Type B pancreatic cell (in vitro differentiated cells): ENCODE measurements at regions not wholly inside any gene's neighbourhood (a gene's known extent, or its start where the extent isn't known, plus 50 kb on each side); places are given as distances from the start of the nearest gene placed in this dataset.

Source experiments
- DNase-seq: peaks from one replicate; pipeline ENCODE4 v3.0.0; 2021; ENCODE audit warnings: mixed read lengths; ENCODE audit not compliant: unreplicated experiment; ENCODE audit errors: extremely low spot score
- H3K27ac Mint-ChIP-seq: 2 replicates; pipeline ENCODE4 v1.8.0; 2021; ENCODE audit warnings: mild to moderate bottlenecking, mixed read lengths
- H3K27me3 Mint-ChIP-seq: 2 replicates; pipeline ENCODE4 v1.8.0; 2021; ENCODE audit warnings: mixed read lengths
- H3K36me3 Mint-ChIP-seq: 2 replicates; pipeline ENCODE4 v1.8.0; 2021; ENCODE audit warnings: mixed read lengths
- H3K4me1 Mint-ChIP-seq: one replicate; pipeline ENCODE4 v1.8.0; 2021; ENCODE audit warnings: mixed read lengths; ENCODE audit not compliant: unreplicated experiment
- H3K4me3 Mint-ChIP-seq: 2 replicates; pipeline ENCODE4 v1.8.0; 2021; ENCODE audit warnings: mild to moderate bottlenecking, mixed read lengths
- H3K9me3 Mint-ChIP-seq: 2 replicates; pipeline ENCODE4 v1.8.0; 2021; ENCODE audit warnings: mixed read lengths
- CTCF ChIP-seq: fragments of 200-600 bp; sonication (generic); conservative IDR thresholded peaks from 2 replicates; pipeline ENCODE4 v1.5.0; 2021; ENCODE audit warnings: antibody characterized with exemption, mild to moderate bottlenecking

DNA sequence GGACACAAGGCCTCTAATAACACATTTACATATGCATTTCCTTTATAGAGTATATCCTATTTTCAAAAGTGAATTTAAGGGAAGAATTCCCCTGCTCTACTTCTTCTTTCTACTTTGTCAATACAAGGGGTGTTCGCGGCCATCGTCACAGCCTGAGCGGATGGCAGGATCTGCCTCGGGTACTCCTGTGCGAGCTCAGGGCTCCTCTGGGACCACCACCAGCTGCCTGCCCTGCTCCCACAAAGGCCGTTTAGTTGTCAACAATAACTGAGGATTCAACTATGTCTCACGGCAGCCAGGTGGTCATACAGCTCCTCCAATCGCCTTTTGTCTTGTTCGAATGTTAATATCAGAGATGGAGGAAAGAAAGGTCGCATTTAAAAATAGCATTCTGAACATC lies 228.2 kb upstream of the TENM3 start:
- Mint-ChIP-seq H3K36me3 (no peaks in the 10 kb centered on the region), H3K27me3 (no peaks in the 10 kb centered on the region), H3K9me3 (no peaks in the 10 kb centered on the region), H3K4me1 (no peaks in the 10 kb centered on the region), H3K4me3 (no peak overlapping the region), H3K27ac (no peak overlapping the region)
- no peak for DNase-seq
- TF ChIP-seq CTCF = no peak

DNA sequence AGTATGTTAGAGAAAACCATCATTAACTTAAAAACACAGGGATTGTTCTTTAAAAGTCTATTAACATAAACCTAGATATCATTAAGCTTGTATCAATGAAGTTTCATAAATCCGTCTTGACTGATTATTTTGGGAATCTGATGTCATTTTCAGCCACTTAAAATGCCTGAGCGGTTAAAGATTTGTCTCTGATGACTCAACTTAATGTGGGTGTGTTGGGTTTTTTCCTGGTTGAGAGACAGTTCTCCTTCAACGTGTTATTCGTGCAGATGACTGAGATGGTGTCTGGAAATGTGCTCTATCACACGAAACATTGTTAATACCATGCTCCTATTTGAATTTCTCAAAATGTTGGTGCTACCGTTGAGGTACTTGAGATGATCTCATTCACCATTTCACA lies 227.3 kb upstream of the TENM3 start:
- DNase-seq = no peak
- Mint-ChIP-seq H3K4me1 (no peaks in the 10 kb centered on the region), H3K27me3 (no peaks in the 10 kb centered on the region), H3K9me3 (no peaks in the 10 kb centered on the region), H3K27ac (no peak overlapping the region), H3K4me3 (no peak overlapping the region), H3K36me3 (no peaks in the 10 kb centered on the region)
- no peak for TF ChIP-seq CTCF

- H3K9me3 Mint-ChIP-seq = no peaks in the 10 kb centered on the region
- DNase-seq = no peak
- no peaks in the 10 kb centered on the region for H3K27me3 Mint-ChIP-seq
- no peak overlapping the region for H3K27ac Mint-ChIP-seq
- H3K4me1 Mint-ChIP-seq = no peaks in the 10 kb centered on the region
- TF ChIP-seq CTCF = no peak
- H3K4me3 Mint-ChIP-seq = no peak overlapping the region
- no peaks in the 10 kb centered on the region for H3K36me3 Mint-ChIP-seq
Observed at GRCh38 chr4:182017038-182017437, 226.2 kb upstream of the TENM3 start.

DNA sequence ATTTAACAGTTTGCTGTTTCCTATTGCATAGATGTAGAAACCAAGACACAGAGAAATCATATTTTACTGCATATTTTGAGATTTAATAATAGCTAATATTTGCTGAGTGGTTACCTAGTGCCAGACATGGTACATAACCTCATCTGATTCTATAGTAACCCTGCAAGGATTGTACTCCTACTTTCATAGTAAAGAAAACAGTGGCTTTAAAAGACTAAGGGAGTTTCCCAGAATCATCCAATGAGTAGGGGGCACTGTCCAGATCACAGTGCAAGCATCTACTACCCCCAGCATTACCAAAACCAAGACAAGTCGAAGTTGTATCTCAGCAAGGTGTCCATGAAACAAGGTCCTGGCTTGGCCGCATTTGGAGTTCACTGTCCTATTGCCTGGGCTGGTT lies 224.5 kb upstream of the TENM3 start:
- no peaks in the 10 kb centered on the region for H3K9me3 Mint-ChIP-seq
- H3K27ac Mint-ChIP-seq = no peak overlapping the region
- no peak for DNase-seq
- no peaks in the 10 kb centered on the region for H3K4me1 Mint-ChIP-seq
- no peak for TF ChIP-seq CTCF
- H3K36me3 Mint-ChIP-seq = no peaks in the 10 kb centered on the region
- H3K27me3 Mint-ChIP-seq = no peaks in the 10 kb centered on the region
- H3K4me3 Mint-ChIP-seq = no peak overlapping the region

DNA sequence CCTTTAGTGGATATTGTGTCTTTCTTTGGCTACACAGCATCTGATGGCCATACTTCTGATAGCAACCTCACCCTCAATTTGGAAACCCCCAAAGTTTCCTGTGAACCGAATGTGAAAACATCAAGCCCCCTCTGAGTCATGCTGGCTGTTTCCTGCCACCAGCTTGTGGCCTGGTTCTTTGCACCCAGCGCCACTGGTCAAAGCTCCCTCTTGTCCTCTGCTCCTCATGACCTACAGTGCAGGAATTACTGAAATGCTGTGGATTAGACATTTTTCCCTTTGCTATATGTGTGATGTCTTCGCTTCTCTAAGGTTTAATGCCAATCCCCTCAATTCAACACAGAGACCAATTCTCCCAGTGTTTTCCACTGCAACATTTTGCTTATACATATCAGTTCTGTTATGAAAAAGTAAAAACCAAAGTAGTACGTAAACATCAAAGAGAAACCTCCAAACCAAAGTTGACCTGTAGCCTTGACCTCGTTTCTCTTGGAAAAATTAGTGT lies 224.0 kb upstream of the TENM3 start:
- Mint-ChIP-seq H3K27me3 (no peaks in the 10 kb centered on the region), H3K27ac (no peak overlapping the region), H3K9me3 (no peaks in the 10 kb centered on the region), H3K36me3 (no peaks in the 10 kb centered on the region), H3K4me3 (no peak overlapping the region), H3K4me1 (no peaks in the 10 kb centered on the region)
- no peak for DNase-seq
- no peak for TF ChIP-seq CTCF

- Mint-ChIP-seq H3K27ac (no peak overlapping the region), H3K27me3 (no peaks in the 10 kb centered on the region), H3K9me3 (peaks cover 11% of the 10 kb centered on the region), H3K4me1 (no peaks in the 10 kb centered on the region), H3K4me3 (no peak overlapping the region), H3K36me3 (peaks cover 4% of the 10 kb centered on the region)
- DNase-seq = no peak
- no peak for TF ChIP-seq CTCF
Observed at GRCh38 chr4:182022909-182023308, 220.3 kb upstream of the TENM3 start.
